K562 (cell line): ENCODE measurements at regions not wholly inside any gene's neighbourhood (a gene's known extent, or its start where the extent isn't known, plus 50 kb on each side); places are given as distances from the start of the nearest gene placed in this dataset.

ENCODE experiments used
- ATAC-seq: fragments of 200-7000 bp; cut with Tn5 transposase; 3 replicates; pipeline ENCODE4 v1.9.1; 2020; ENCODE audit warnings: moderate library complexity
- BruUV-seq: library from RNA; stranded (reverse); fragments of 400-500 nt; replicated peaks from 2 replicates; lab custom pipeline; 2021; lab: Mats Ljungman, UMichigan
- CTCF ChIA-PET: fragments of 300-600 bp; formaldehyde crosslinking; extraction: SDS; loops from one replicate; lab custom pipeline; 2021; ENCODE audit warnings: low intra/inter-chr PET ratio; lab: Yijun Ruan, JAX
- POLR2A ChIA-PET: fragments of 300-600, 350-650 bp; sonication (Branson Sonifier 250); formaldehyde crosslinking; extraction: SDS; loops from one replicate; lab custom pipeline; 2021; ENCODE audit warnings: antibody characterized with exemption, inconsistent platforms; lab: Yijun Ruan, JAX
- DNase-seq, 4 experiments: peaks; one replicate each; pipeline versions ENCODE4 v3.0.0 to v3.0.0-alpha.2; 2011 to 2018; ENCODE audit warnings: low spot score in 3 of 4, mixed read lengths in 3 of 4; ENCODE audit errors: extremely low read depth in 1 of 4
- FAIRE-seq: peaks from 2 replicates; lab custom pipeline; 2011; peaks lifted over from hg19 to GRCh38; lab: Jason Lieb, UNC
- H2AFZ ChIP-seq: 2 replicates; pipeline ENCODE4 v1.6.0; 2011; ENCODE audit warnings: low read depth, low read length, control low read depth, inconsistent platforms
- H3K27ac ChIP-seq: fragments of 200-600 bp; 3 replicates; pipeline ENCODE4 v1.8.0; 2011; ENCODE audit warnings: low read depth, mild to moderate bottlenecking, control low read depth, inconsistent platforms, low read length, moderate library complexity, mixed read lengths; ENCODE audit errors: extremely low read depth
- H3K27me3 ChIP-seq, 2 experiments: fragments of 300-600 bp in 1 of 2; 2 replicates in 1 of 2; 3 replicates in 1 of 2; pipeline versions ENCODE4 v1.6.0 to v1.8.0; 2011; ENCODE audit warnings: inconsistent platforms in 2 of 2, low read length in 2 of 2, mild to moderate bottlenecking in 1 of 2, mixed read lengths in 1 of 2, moderate library complexity in 1 of 2; ENCODE audit not compliant: control insufficient read depth in 2 of 2, insufficient read depth in 2 of 2
- H3K36me3 ChIP-seq: fragments of 300-600 bp; 3 replicates; pipeline ENCODE4 v1.8.0; 2011; ENCODE audit warnings: mild to moderate bottlenecking, low read length, inconsistent platforms; ENCODE audit not compliant: control insufficient read depth, insufficient read depth
- H3K4me1 ChIP-seq, 2 experiments: fragments of 200-600 bp in 1 of 2; replicated peaks in 1 of 2; 2 replicates in 1 of 2; 3 replicates in 1 of 2; pipeline versions ENCODE4 v1.5.1 to v1.8.0; 2011; ENCODE audit warnings: inconsistent platforms in 2 of 2, low read length in 2 of 2, mild to moderate bottlenecking in 1 of 2, mixed read lengths in 1 of 2, moderate library complexity in 1 of 2; ENCODE audit not compliant: control insufficient read depth in 2 of 2, insufficient read depth in 2 of 2
- H3K4me2 ChIP-seq: 2 replicates; pipeline ENCODE4 v1.6.1; 2011; ENCODE audit warnings: low read length, control low read depth, inconsistent platforms, mixed read lengths; ENCODE audit not compliant: insufficient read depth
- H3K4me3 ChIP-seq: fragments of 200-600 bp; sonication (generic), shearing (Covaris generic); 2 replicates; pipeline ENCODE4 v1.5.1; 2016; ENCODE audit warnings: control low read depth, inconsistent platforms
- H3K79me2 ChIP-seq: fragments of 200-600 bp; 3 replicates; pipeline ENCODE4 v1.8.0; 2011; ENCODE audit warnings: low read length, inconsistent platforms; ENCODE audit not compliant: control insufficient read depth, insufficient read depth
- H3K9ac ChIP-seq, 2 experiments: 2 replicates each; pipeline versions ENCODE4 v1.6.0 to v1.6.1; 2011; ENCODE audit warnings: low read depth in 2 of 2, low read length in 2 of 2, control low read depth in 1 of 2, inconsistent platforms in 1 of 2, mild to moderate bottlenecking in 1 of 2, mixed read lengths in 1 of 2; ENCODE audit not compliant: insufficient read depth in 1 of 2
- H3K9me1 ChIP-seq: one replicate; pipeline ENCODE4 v1.6.0; 2011; ENCODE audit warnings: inconsistent platforms, mild to moderate bottlenecking, low read length, moderate library complexity; ENCODE audit not compliant: control insufficient read depth, insufficient read depth
- H3K9me3 ChIP-seq: replicated peaks from 2 replicates; pipeline ENCODE4 v1.5.1; 2011; ENCODE audit warnings: low read depth, low read length, inconsistent platforms; ENCODE audit not compliant: control insufficient read depth, insufficient read depth
- H4K20me1 ChIP-seq: replicated peaks from 2 replicates; pipeline ENCODE4 v1.6.1; 2011; ENCODE audit warnings: low read length, inconsistent platforms, mixed read lengths; ENCODE audit not compliant: control insufficient read depth, insufficient read depth
- CBFA2T3 ChIP-seq: fragments of 450-650 bp; IDR thresholded peaks from 2 replicates; pipeline ENCODE4 v1.6.1; 2017
- HES1 ChIP-seq: fragments of 450-650 bp; IDR thresholded peaks from 2 replicates; pipeline ENCODE4 v1.6.1; 2016; ENCODE audit warnings: low read depth, mild to moderate bottlenecking, moderate library complexity
- HMBOX1 ChIP-seq: sonication (generic); IDR thresholded peaks from 2 replicates; pipeline ENCODE4 v1.6.1; 2016
- HMG20B ChIP-seq: fragments of 250-450 bp; sonication (Bioruptor Pico); IDR thresholded peaks from 2 replicates; pipeline ENCODE4 v1.5.0; 2021; ENCODE audit warnings: mild to moderate bottlenecking
- JUN ChIP-seq, 2 experiments: sonication (generic) in 1 of 2; formaldehyde crosslinking in 1 of 2; IDR thresholded peaks; 2 replicates each; pipeline versions ENCODE4 v1.6.1 to v1.8.0; 2012 to 2022; ENCODE audit warnings: borderline replicate concordance in 2 of 2, mild to moderate bottlenecking in 2 of 2, improper control_type of control experiment in 1 of 2, low read depth in 1 of 2, low read length in 1 of 2, missing genetic modification reagents in 1 of 2
- L3MBTL2 ChIP-seq: fragments of 450-650 bp; IDR thresholded peaks from 2 replicates; pipeline ENCODE4 v1.6.1; 2016; ENCODE audit warnings: mild to moderate bottlenecking, moderate library complexity
- LARP7 ChIP-seq: fragments of 450-650 bp; IDR thresholded peaks from 2 replicates; pipeline ENCODE4 v1.6.1; 2016
- MCM3 ChIP-seq: fragments of 450-650 bp; IDR thresholded peaks from 2 replicates; pipeline ENCODE4 v1.6.1; 2016
- OTX1 ChIP-seq: fragments of 450-650 bp; formaldehyde crosslinking; IDR thresholded peaks from 2 replicates; pipeline ENCODE4 v1.4.0; 2022; ENCODE audit warnings: mild to moderate bottlenecking
- PCBP1 ChIP-seq: fragments of 200-400 bp; formaldehyde crosslinking; IDR thresholded peaks from 2 replicates; pipeline ENCODE4 v1.6.1; 2018; ENCODE audit warnings: mild to moderate bottlenecking, low read depth, low read length; ENCODE audit not compliant: poor library complexity, severe bottlenecking
- SMARCA4 ChIP-seq: fragments of 450-650 bp; IDR thresholded peaks from 2 replicates; pipeline ENCODE4 v1.6.1; 2016
- TBP ChIP-seq: optimal IDR thresholded peaks from 2 replicates; pipeline ENCODE3; 2011; ENCODE audit warnings: low read depth, low read length, improper control_type of control experiment
- U2AF1 ChIP-seq: fragments of 200-400 bp; formaldehyde crosslinking; optimal IDR thresholded peaks from 2 replicates; pipeline ENCODE3; 2017; ENCODE audit warnings: mild to moderate bottlenecking, low read depth, low read length, moderate library complexity
- ZBTB12 ChIP-seq: fragments of 250-450 bp; sonication (Bioruptor Pico); IDR thresholded peaks from 2 replicates; pipeline ENCODE4 v1.4.0; 2020
- ZNF121 ChIP-seq: sonication (generic); formaldehyde crosslinking; conservative IDR thresholded peaks from 2 replicates; pipeline ENCODE4 v1.8.0; 2022; ENCODE audit warnings: missing genetic modification reagents
- ZNF274 ChIP-seq: IDR thresholded peaks from 2 replicates; pipeline ENCODE4 v1.6.1; 2011; ENCODE audit warnings: low read depth, mild to moderate bottlenecking, low read length, moderate library complexity, borderline replicate concordance
- WGBS: fragments of 100-300 bp; shearing (Covaris generic); methylation state at CpG from one replicate; pipeline ENCODE4 v1.1.6; 2016; ENCODE audit warnings: low coverage, mixed read lengths; ENCODE audit not compliant: insufficient coverage; ENCODE audit errors: missing lambda C conversion rate; 5-methylcytosine and 5-hydroxymethylcytosine counted together
- in situ Hi-C: fragments of 300-500 bp; cut with MboI; formaldehyde crosslinking; loops from 4 replicates; pipeline ENCODE4 v1.15.0; 2018; ENCODE audit warnings: inconsistent platforms, mixed read lengths
- intact Hi-C: fragments of 100-400 bp; cut with micrococcal nuclease; formaldehyde crosslinking; loops from 2 replicates; pipeline ENCODE4 v1.14.2; 2022

GRCh38 chr6:86412057-86412456 lies 525.3 kb upstream of the HTR1E start:
- Histone ChIP-seq H3K4me1 (no peaks in the 10 kb centered on the region), H3K4me2 (no peak overlapping the region), H3K4me3 (no peak overlapping the region), H3K9ac (no peak overlapping the region), H3K9me1 (no peaks in the 10 kb centered on the region), H3K27me3 (no peaks in the 10 kb centered on the region), H3K79me2 (no peaks in the 10 kb centered on the region), H4K20me1 (no peaks in the 10 kb centered on the region), H3K9me3 (no peaks in the 10 kb centered on the region), H2AFZ (no peak overlapping the region), H3K27ac (no peak overlapping the region), H3K36me3 (no peaks in the 10 kb centered on the region)
- intact Hi-C loops: no loop called here
- CTCF ChIA-PET: no interaction called here
- DNase-seq (no peak), ATAC-seq (no peak), FAIRE-seq (no peak)
- 0% methylated on average over 2 of the region's 2 CpGs for WGBS
- in situ Hi-C loops: no loop called here
- no peak for TF ChIP-seq U2AF1
- TF ChIP-seq LARP7: no peak
- no peak for TF ChIP-seq HMG20B
- no peak for TF ChIP-seq ZBTB12
- no peak for TF ChIP-seq PCBP1
- POLR2A ChIA-PET: no interaction called here
- BruUV-seq: no TSS peak

- no peaks in the 10 kb centered on the region for H3K9me3 ChIP-seq
- H3K27ac ChIP-seq: no peak overlapping the region
- H3K36me3 ChIP-seq: no peaks in the 10 kb centered on the region
- H3K4me1 ChIP-seq: no peaks in the 10 kb centered on the region
- BruUV-seq: no TSS peak
- in situ Hi-C loops (no loop called here), intact Hi-C loops (no loop called here)
- no peak overlapping the region for H3K4me3 ChIP-seq
- 3% methylated on average over 2 of the region's 2 CpGs for WGBS
- POLR2A ChIA-PET: no interaction called here
- DNase-seq (no peak), FAIRE-seq (no peak), ATAC-seq (no peak)
- no peaks in the 10 kb centered on the region for H3K27me3 ChIP-seq
- no peak overlapping the region for H3K4me2 ChIP-seq
- H2AFZ ChIP-seq: no peak overlapping the region
- CTCF ChIA-PET: interaction anchor here (0.6 kb wide), 1 partner anchor 356 kb away, joined by 3 read pairs; no protein-coding TSS in a partner anchor
- H3K9me1 ChIP-seq: no peaks in the 10 kb centered on the region
- H3K79me2 ChIP-seq: no peaks in the 10 kb centered on the region
- H4K20me1 ChIP-seq: no peaks in the 10 kb centered on the region
- no peak overlapping the region for H3K9ac ChIP-seq
- no peak for TF ChIP-seq ZNF274
- no peak for TF ChIP-seq ZNF121 (CRISPR knock-in tag)
- TF ChIP-seq TBP: no peak
- TF ChIP-seq OTX1 (CRISPR knock-in tag): no peak
- no peak for TF ChIP-seq HES1
- TF ChIP-seq HMBOX1: no peak
- no peak for TF ChIP-seq CBFA2T3
- no peak for TF ChIP-seq JUN (IDR thresholded peaks at IDR 0.05; ENCODE audit: borderline replicate concordance, low read depth, low read length)
- no peak for TF ChIP-seq JUN (CRISPR knock-in tag; IDR thresholded peaks at IDR 0.05; ENCODE audit: borderline replicate concordance)
- TF ChIP-seq MCM3: no peak
- TF ChIP-seq SMARCA4: no peak
- TF ChIP-seq L3MBTL2: no peak
These were observed 530.2 kb upstream of the HTR1E start for GRCh38 chr6:86407128-86407527.
